Neural progenitor cell (in vitro differentiated cells): ENCODE measurements at regions not wholly inside any gene's neighbourhood (a gene's known extent, or its start where the extent isn't known, plus 50 kb on each side); places are given as distances from the start of the nearest gene placed in this dataset.

ENCODE experiments used
- DNase-seq: peaks from one replicate; pipeline ENCODE4 v3.0.0-alpha.2; 2016; ENCODE audit warnings: low spot score
- H2AFZ ChIP-seq: fragments of 200-600 bp; sonication (generic); replicated peaks from 2 replicates; pipeline ENCODE4 v1.6.1; 2016; ENCODE audit warnings: antibody characterized with exemption
- H3F3A ChIP-seq: fragments of 200-600 bp; sonication (generic); 2 replicates; pipeline ENCODE4 v1.6.1; 2016; ENCODE audit warnings: antibody characterized with exemption, low read depth
- H3K27ac ChIP-seq: fragments of 200-600 bp; sonication (generic); 2 replicates; pipeline ENCODE4 v1.5.1; 2016; ENCODE audit warnings: mild to moderate bottlenecking
- H3K27me3 ChIP-seq: fragments of 200-600 bp; sonication (generic); 2 replicates; pipeline ENCODE4 v1.6.1; 2016; ENCODE audit warnings: mild to moderate bottlenecking, moderate library complexity
- H3K36me3 ChIP-seq: fragments of 200-600 bp; sonication (generic); 2 replicates; pipeline ENCODE4 v1.5.1; 2016
- H3K4me1 ChIP-seq: fragments of 200-600 bp; sonication (generic); 2 replicates; pipeline ENCODE4 v1.6.1; 2016; ENCODE audit warnings: mixed run types
- H3K4me2 ChIP-seq: fragments of 200-600 bp; sonication (generic); 2 replicates; pipeline ENCODE4 v1.6.1; 2016
- H3K4me3 ChIP-seq: fragments of 200-600 bp; sonication (generic); 2 replicates; pipeline ENCODE4 v1.5.1; 2016
- H3K79me2 ChIP-seq: fragments of 200-600 bp; sonication (generic); 2 replicates; pipeline ENCODE4 v1.6.1; 2016; ENCODE audit warnings: low read depth
- H3K9ac ChIP-seq: fragments of 200-600 bp; sonication (generic); 2 replicates; pipeline ENCODE4 v1.6.1; 2016
- H3K9me3 ChIP-seq: fragments of 200-600 bp; sonication (generic); 2 replicates; pipeline ENCODE4 v1.5.1; 2016; ENCODE audit warnings: low read depth
- H4K20me1 ChIP-seq: fragments of 200-600 bp; sonication (generic); 2 replicates; pipeline ENCODE4 v1.6.1; 2016; ENCODE audit warnings: low read depth
- H3K27ac Mint-ChIP-seq: 3 replicates; pipeline ENCODE4 v1.8.0; 2021; ENCODE audit warnings: mixed read lengths
- H3K27me3 Mint-ChIP-seq: 2 replicates; pipeline ENCODE4 v1.8.0; 2022; ENCODE audit warnings: low read depth, mild to moderate bottlenecking, inconsistent platforms, moderate library complexity, mixed read lengths; ENCODE audit not compliant: insufficient read depth
- H3K36me3 Mint-ChIP-seq: 3 replicates; pipeline ENCODE4 v1.8.0; 2021; ENCODE audit warnings: mixed read lengths
- H3K4me1 Mint-ChIP-seq: 3 replicates; pipeline ENCODE4 v1.8.0; 2021; ENCODE audit warnings: mixed read lengths
- H3K4me3 Mint-ChIP-seq: 3 replicates; pipeline ENCODE4 v1.8.0; 2021; ENCODE audit warnings: mild to moderate bottlenecking, moderate library complexity, mixed read lengths
- H3K9me3 Mint-ChIP-seq: 3 replicates; pipeline ENCODE4 v1.8.0; 2020; ENCODE audit warnings: mixed read lengths
- CTCF ChIP-seq: fragments of 200-600 bp; sonication (generic); IDR thresholded peaks from 2 replicates; pipeline ENCODE4 v1.5.1; 2017; ENCODE audit warnings: antibody characterized with exemption, mild to moderate bottlenecking
- EZH2 ChIP-seq: fragments of 200-600 bp; sonication (generic); IDR thresholded peaks from 2 replicates; pipeline ENCODE4 v1.6.1; 2017; ENCODE audit warnings: antibody characterized with exemption, mild to moderate bottlenecking, moderate library complexity
- EZH2phosphoT487 ChIP-seq: fragments of 200-600 bp; sonication (generic); IDR thresholded peaks from 2 replicates; pipeline ENCODE4 v1.6.1; 2017; ENCODE audit warnings: antibody characterized with exemption

DNA sequence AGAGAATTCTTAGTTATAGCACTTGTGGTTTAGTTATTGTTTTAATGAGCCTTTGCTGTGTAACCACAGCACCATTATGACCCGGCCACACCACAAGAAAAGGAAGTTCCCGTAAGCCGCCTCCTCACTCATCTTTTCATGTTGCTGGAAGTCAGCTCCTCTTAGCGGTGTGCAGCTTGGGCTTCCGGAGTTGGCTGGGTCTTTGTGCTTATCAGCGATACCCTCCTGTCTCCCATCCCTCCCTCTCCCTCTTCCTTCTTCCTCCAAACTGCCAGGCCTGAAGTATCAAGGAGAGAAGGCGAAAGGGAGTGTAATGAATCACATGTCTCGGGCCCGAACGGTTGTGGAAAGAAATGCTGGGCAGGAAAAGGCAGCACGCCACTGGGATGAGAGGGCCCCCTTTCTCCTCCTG, 353.5 kb downstream of the MCTP2 start:
- Histone ChIP-seq H3K27me3 (no peaks in the 10 kb centered on the region), H3K4me3 (no peak overlapping the region), H2AFZ (no peak overlapping the region), H3K4me1 (no peaks in the 10 kb centered on the region), H3K9me3 (no peaks in the 10 kb centered on the region), H3K4me2 (no peak overlapping the region), H3K36me3 (no peaks in the 10 kb centered on the region), H4K20me1 (no peaks in the 10 kb centered on the region), H3F3A (no peaks in the 10 kb centered on the region), H3K9ac (no peak overlapping the region), H3K79me2 (no peaks in the 10 kb centered on the region), H3K27ac (no peak overlapping the region)
- Mint-ChIP-seq H3K4me1 (peaks cover 6% of the 10 kb centered on the region), H3K9me3 (no peaks in the 10 kb centered on the region), H3K36me3 (no peaks in the 10 kb centered on the region), H3K4me3 (no peak overlapping the region), H3K27me3 (peaks cover 5% of the 10 kb centered on the region), H3K27ac (no peak overlapping the region)
- no peak for DNase-seq
- TF ChIP-seq EZH2phosphoT487 (no peak), EZH2 (no peak), CTCF (no peak)

DNA sequence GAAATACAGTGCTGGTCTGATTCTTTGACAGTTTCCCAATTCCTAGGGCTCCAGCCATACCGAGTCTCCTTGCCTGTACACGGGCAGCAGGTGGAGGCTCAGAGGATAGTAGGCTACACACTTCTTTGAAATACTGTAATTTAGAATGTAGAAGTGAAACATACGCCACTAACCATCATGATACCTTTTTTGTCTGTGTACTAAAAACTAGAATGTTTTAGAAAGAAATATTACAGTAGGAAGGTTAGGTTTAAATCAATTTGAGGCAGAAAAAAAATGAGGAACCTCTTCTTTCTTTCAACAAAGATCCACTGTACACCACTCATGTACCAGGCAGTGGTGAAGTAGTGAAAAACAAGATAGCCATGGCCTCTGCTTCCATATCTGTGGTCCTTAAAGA, 354.7 kb downstream of the MCTP2 start:
- Histone ChIP-seq H3K4me1 (no peaks in the 10 kb centered on the region), H2AFZ (no peak overlapping the region), H3K79me2 (no peaks in the 10 kb centered on the region), H3F3A (no peaks in the 10 kb centered on the region), H3K9me3 (no peaks in the 10 kb centered on the region), H3K4me3 (no peak overlapping the region), H4K20me1 (no peaks in the 10 kb centered on the region), H3K27ac (no peak overlapping the region), H3K27me3 (no peaks in the 10 kb centered on the region), H3K36me3 (no peaks in the 10 kb centered on the region), H3K4me2 (no peak overlapping the region), H3K9ac (no peak overlapping the region)
- Mint-ChIP-seq H3K36me3 (no peaks in the 10 kb centered on the region), H3K4me3 (no peak overlapping the region), H3K9me3 (no peaks in the 10 kb centered on the region), H3K4me1 (peaks cover 3% of the 10 kb centered on the region), H3K27ac (no peak overlapping the region), H3K27me3 (peaks cover 7% of the 10 kb centered on the region)
- no peak for DNase-seq
- TF ChIP-seq EZH2 = no peak
- TF ChIP-seq CTCF = no peak
- no peak for TF ChIP-seq EZH2phosphoT487

- Histone ChIP-seq H3K4me1 (no peaks in the 10 kb centered on the region), H3K4me2 (no peak overlapping the region), H3K36me3 (no peaks in the 10 kb centered on the region), H3K9me3 (no peaks in the 10 kb centered on the region), H3F3A (no peaks in the 10 kb centered on the region), H4K20me1 (no peaks in the 10 kb centered on the region), H3K27ac (no peak overlapping the region), H3K27me3 (no peaks in the 10 kb centered on the region), H3K9ac (no peak overlapping the region), H2AFZ (peak overlapping the region; percentile 29), H3K79me2 (no peaks in the 10 kb centered on the region), H3K4me3 (no peak overlapping the region)
- no peak for TF ChIP-seq EZH2phosphoT487
- no peak for TF ChIP-seq CTCF
- no peak for TF ChIP-seq EZH2
- Mint-ChIP-seq H3K9me3 (no peaks in the 10 kb centered on the region), H3K27ac (no peak overlapping the region), H3K4me3 (no peak overlapping the region), H3K36me3 (no peaks in the 10 kb centered on the region), H3K27me3 (peaks cover 7% of the 10 kb centered on the region), H3K4me1 (peaks cover 3% of the 10 kb centered on the region)
- no peak for DNase-seq
Observed at GRCh38 chr15:94587113-94587512, 355.8 kb downstream of the MCTP2 start.

DNA sequence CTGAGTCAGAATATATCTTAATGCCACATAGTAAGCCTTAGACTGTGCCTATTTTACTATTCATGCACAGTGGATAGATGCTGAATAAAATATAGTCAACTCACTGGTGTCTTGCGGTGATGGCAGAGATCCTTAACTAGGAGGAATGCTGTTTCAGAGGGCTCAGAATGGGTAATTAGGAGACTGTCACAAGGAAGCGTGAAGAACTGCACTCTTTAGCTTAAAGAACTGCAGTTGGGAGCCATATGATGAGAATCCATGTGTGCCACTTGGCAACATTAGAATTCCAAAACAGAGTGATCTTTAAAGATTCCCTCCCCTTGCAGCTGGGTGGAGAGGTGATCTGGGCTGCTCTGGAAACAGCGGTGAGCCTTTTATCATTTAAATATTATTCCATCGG, 357.6 kb downstream of the MCTP2 start:
- Histone ChIP-seq H3K4me2 (no peak overlapping the region), H3K27ac (no peak overlapping the region), H2AFZ (no peak overlapping the region), H3K27me3 (no peaks in the 10 kb centered on the region), H3K4me3 (no peak overlapping the region), H3K79me2 (no peaks in the 10 kb centered on the region), H3F3A (no peaks in the 10 kb centered on the region), H4K20me1 (no peaks in the 10 kb centered on the region), H3K4me1 (no peaks in the 10 kb centered on the region), H3K9me3 (no peaks in the 10 kb centered on the region), H3K36me3 (no peaks in the 10 kb centered on the region), H3K9ac (no peak overlapping the region)
- Mint-ChIP-seq H3K4me3 (no peak overlapping the region), H3K4me1 (peaks cover 3% of the 10 kb centered on the region), H3K36me3 (no peaks in the 10 kb centered on the region), H3K9me3 (no peaks in the 10 kb centered on the region), H3K27ac (no peak overlapping the region), H3K27me3 (peaks cover 7% of the 10 kb centered on the region)
- no peak for TF ChIP-seq EZH2
- no peak for TF ChIP-seq EZH2phosphoT487
- TF ChIP-seq CTCF = no peak
- no peak for DNase-seq
